ENCODE measurements at regions not wholly inside any gene's neighbourhood (a gene's known extent, or its start where the extent isn't known, plus 50 kb on each side); places are given as distances from the start of the nearest gene placed in this dataset.
A peak's percentile ranks its signal among the peaks of the same experiment; 100 is the strongest.
"Not testable (repeated sequence)": the region's sequence is repeated elsewhere in the genome, so short reads cannot be mapped to it uniquely, and the experiment has no call there.

- no peak for DNase-seq
Measured at GRCh38 chr12:19726122-19726521, 286.8 kb downstream of the AEBP2 start.

DNA sequence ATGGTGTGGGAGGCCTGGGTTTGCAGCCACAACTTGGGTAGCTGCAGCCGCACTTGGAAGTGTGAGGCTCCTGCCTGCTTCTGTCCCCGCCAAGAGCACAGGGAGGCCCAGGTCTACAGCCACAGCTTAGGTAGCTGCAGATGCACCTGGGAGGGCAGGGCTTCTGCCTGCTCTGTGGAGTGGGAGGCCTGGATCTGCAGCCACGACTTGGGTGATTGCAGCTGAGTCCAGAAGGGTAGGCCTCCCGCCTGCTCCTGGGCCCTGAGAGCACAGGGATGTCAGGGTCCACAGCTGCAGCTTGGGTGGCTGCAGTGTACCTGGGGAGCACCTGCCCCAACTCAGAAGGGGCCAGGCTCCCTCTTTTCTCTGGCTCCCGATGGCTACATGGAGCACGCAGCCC lies 287.3 kb downstream of the AEBP2 start:
- DNase-seq, result no peak

- no peak for DNase-seq
Measured at GRCh38 chr12:19737019-19737418, 297.7 kb downstream of the AEBP2 start.

DNA sequence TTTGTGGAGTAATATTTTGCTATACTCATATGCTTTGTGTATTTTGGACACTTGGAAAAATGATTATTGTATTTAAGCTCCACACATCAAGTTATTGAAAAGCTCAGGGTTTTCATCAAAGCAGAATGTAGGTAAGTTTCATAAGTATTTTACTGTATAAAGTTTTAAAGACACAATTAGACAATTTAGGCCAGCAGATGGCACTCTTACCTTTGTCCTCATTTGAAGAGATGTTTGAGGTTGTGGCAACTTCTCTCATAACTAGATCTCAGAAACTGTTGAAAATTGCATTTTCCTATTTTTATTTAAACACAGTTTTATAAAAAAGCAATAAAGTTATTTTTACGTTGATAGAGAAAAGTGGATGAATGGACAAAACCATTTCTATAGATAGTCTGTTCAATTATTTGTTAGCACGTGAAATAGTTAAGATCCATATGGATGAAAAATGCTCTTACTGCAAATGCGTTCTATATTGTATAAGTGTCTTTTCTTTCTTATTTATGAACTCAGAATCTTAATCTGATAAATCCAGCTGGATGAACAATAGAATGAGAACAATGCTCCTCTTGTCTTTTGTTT lies 300.0 kb downstream of the AEBP2 start:
- peak; percentile 24 to 34 for DNase-seq

DNA sequence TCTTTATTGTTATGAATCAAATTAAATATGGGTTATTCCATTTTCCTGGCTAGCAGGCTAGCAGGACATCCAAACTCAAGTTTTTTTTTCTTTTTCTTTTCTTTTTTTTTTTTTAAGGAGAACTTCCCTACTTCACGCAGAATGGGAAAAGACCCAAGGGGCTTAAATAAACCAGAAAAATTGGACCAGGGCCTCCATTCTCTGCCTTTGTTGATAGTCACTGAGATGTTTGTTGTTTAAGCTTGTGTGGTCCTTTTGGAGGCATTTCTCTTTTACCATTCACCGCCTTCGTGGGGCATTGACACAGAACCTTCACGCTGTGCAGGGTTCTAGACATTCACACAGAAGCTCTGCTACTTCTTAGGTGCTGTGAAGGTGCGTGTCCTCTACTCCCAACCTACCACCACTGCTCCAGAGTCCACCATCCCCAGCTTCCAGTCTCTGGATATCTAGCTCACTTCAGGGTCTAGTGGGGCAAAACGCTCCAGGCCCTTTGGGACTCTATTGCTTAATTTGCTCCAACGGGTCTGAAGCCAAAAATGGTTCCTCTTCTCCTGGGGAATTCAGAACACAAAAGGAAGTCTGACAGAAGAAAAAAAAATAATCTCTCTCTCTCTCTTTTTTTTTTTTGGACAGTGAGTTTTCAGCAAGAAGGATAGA lies 301.3 kb downstream of the AEBP2 start:
- DNase-seq, result no peak

GRCh38 chr12:19741132-19741489 lies 301.8 kb downstream of the AEBP2 start:
- no peak for DNase-seq

- DNase-seq, result no peak
Measured at GRCh38 chr12:19744705-19745218, 305.5 kb downstream of the AEBP2 start.

- DNase-seq, result no peak
Measured at GRCh38 chr12:19746471-19746870, 307.2 kb downstream of the AEBP2 start.

DNA sequence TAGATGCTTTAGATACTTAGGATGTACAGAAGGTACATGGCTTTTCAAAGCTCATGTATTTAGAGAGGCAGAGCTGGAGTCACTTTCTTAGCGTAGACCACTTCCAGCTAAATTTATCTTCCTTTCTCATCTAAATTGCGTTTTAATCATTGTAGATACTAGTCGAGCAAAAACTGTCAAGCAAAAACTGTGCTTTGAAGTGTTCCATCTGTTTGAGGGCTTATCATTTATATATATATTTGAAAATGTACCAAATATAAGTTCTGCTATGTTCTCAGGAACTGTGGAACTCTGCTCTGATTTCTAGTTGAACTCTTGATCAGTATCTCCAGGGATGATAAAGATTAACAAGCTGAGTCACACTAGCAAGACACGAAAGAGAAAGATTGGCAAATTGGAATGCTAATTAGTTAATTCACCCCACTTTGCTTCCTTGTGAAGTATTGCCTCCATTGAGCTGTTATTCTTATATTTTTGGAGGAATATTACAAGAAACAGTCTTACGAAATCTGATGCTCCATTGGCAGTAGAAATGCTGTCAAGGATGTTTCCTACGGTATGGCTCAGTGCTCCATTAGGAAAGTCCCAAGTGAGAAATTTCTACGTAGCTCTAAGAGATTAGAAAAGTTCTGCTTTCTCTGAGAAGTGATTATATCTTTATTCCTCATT lies 310.7 kb downstream of the AEBP2 start:
- no peak for DNase-seq

GRCh38 chr12:19751078-19751477 lies 311.8 kb downstream of the AEBP2 start:
- DNase-seq, result no peak

DNA sequence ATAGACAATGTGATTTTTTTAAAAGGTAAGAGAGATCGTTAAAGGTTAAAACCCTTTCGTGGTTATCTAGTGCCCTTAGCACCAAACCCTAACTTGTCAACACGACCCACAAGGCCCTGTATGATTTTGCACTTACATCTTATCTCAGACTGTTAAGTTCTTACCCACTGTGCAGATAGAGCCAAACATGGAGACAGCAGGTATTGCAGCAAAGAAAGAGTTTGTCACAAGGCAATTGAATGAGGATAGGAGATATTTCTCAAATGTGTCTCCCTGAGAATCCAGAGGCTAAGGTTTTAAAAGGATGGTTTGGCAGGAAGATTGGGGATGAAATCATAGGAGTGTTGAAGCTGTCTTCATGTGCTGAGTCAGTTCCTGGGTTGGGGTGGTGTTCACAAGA lies 313.4 kb downstream of the AEBP2 start:
- no peak for DNase-seq

DNA sequence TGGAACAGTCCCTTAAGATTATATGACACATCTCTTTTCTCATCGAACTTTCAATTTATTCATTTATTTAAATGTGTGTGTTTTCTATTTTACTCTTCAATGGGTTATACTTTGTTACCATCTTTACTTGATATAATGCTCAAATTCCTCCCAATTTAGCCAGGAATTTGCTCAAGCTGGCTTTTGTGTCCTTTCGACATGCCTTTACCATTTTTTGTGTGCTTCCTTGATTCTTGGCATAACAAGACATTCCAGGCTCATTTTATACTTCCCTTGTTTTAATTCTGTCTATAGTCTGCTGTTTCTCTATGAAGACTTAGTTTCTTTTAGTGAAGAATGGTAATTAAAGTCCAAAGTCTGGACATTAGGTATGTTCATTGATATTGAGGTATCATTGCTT lies 315.8 kb downstream of the AEBP2 start:
- DNase-seq, result no peak

- DNase-seq, result peak in 1 of 2 experiments; percentile 11
Measured at GRCh38 chr12:19757317-19757877, 318.1 kb downstream of the AEBP2 start.

GRCh38 chr12:19759227-19759626 lies 319.9 kb downstream of the AEBP2 start:
- DNase-seq, result no peak

GRCh38 chr12:19760611-19761010 lies 321.3 kb downstream of the AEBP2 start:
- no peak for DNase-seq

GRCh38 chr12:19761463-19761862 lies 322.2 kb downstream of the AEBP2 start:
- no peak for DNase-seq

DNA sequence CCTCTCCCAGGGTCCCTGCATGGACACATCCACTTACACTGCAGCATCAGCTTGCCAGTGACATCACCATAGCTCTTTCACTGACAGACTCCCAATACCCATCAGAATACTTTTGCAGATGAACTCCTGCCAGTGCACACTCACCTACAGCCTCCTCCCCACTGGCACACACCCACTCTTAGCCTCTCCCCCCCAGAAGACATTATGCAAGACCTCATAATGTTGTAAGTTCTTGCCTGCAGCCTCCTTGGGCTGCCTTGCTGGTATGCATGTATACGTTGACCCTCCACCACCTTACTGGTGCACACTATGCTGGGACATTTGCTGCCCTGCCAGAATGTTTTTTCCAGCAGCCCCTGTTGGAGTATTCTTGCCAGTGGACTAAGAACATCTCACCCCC lies 324.2 kb downstream of the AEBP2 start:
- no peak for DNase-seq

DNA sequence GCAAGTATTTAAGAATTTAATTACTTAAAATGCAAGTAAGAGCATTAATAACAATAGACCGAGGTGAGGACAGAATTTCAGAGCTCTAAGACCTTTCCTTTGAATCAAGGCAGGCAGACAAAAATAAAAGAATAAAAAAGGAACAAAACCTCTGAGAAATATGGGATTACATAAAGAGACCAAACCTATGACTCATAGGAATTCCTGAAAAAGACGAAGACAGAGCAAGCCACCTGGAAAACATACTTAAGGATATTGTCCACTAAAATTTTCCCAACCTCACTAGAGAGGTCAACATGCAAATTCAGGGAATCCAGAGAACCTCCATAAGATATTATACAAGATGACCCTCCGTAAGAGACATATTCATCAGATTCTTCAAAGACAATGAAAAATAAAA lies 325.1 kb downstream of the AEBP2 start:
- no peak for DNase-seq

- no peak for DNase-seq
Measured at GRCh38 chr12:19771858-19772257, 332.6 kb downstream of the AEBP2 start.

GRCh38 chr12:19772776-19773175 lies 333.5 kb downstream of the AEBP2 start:
- no peak for DNase-seq

DNA sequence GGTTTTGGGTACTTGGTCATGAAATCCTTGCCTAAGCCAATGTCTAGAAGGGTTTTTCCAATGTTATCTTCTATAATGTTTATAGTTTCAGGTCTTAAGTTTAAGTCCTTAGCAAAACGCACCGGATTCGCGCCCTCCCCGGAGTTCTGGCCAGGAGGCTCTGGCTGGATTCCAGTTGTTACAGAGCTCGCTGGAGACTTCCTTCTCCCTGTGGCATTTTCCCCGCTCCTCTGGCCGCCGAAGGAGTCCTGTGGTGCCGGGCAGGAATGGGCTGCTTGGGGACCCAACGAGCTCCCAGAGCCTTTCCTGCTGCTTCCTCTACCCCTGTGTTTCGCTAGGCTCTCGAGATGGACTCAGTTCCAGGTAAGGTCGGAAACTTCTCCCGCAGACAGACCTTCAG lies 335.9 kb downstream of the AEBP2 start:
- no peak for DNase-seq

DNA sequence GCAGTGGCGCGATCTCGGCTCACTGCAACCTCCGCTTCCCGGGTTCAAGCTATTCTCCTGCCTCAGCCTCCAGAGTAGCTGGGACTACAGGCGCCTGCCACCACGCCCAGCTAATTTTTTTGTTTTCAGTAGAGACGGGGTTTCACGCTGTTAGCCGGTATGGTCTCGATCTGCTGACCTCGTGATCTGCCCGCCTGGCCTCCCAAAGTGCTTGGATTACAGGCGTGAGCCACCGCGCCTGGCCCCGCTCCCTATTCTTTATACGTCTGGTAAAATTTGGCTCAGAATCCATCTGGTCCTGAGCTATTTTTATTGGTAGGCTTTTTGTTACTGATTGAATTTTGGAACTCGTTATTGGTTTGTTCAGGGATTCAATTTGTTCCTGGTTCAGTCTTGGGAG lies 336.7 kb downstream of the AEBP2 start:
- not testable (repeated sequence) for DNase-seq

- no peak for DNase-seq
Measured at GRCh38 chr12:19778172-19778571, 338.9 kb downstream of the AEBP2 start.

- no peak for DNase-seq
Measured at GRCh38 chr12:19778797-19779196, 339.5 kb downstream of the AEBP2 start.
